ENCODE measurements at regions not wholly inside any gene's neighbourhood (a gene's known extent, or its start where the extent isn't known, plus 50 kb on each side); places are given as distances from the start of the nearest gene placed in this dataset.

- Histone ChIP-seq H3K79me2 (ENCODE audit: control insufficient read depth, insufficient read depth, low read length) (no peaks in the 10 kb centered on the region), H3K4me2 (ENCODE audit: insufficient read depth, low read length) (no peak overlapping the region), H3K36me3 (ENCODE audit: control insufficient read depth in 2 of 2, extremely low read depth in 1 of 2, insufficient read depth in 2 of 2, low read length in 2 of 2) (no peaks in the 10 kb centered on the region), H3K9me3 (replicated peaks; ENCODE audit: control insufficient read depth, insufficient read depth, low read length) (no peaks in the 10 kb centered on the region), H3K4me3 (replicated peaks in 1 of 3; ENCODE audit: insufficient read depth in 1 of 3, low read depth in 1 of 3, low read length in 3 of 3) (no peak overlapping the region), H3K4me1 (ENCODE audit: control insufficient read depth, extremely low read depth, insufficient read depth, low read length) (no peaks in the 10 kb centered on the region), H4K20me1 (replicated peaks; ENCODE audit: control insufficient read depth, extremely low read depth, insufficient read depth, low read length) (no peaks in the 10 kb centered on the region), H2AFZ (ENCODE audit: low read depth, low read length) (no peak overlapping the region), H3K27ac (ENCODE audit: insufficient read depth, low read depth, low read length) (no peak overlapping the region), H3K27me3 (ENCODE audit: control insufficient read depth in 2 of 2, insufficient read depth in 2 of 2, low read length in 2 of 2) (peaks cover 5 to 7% of the 10 kb centered on the region in 2 experiments), H3K9ac (replicated peaks; ENCODE audit: extremely low read depth, insufficient read depth, low read length) (no peak overlapping the region), H3K9me1 (replicated peaks; ENCODE audit: control insufficient read depth, extremely low read depth, insufficient read depth, low read length) (no peaks in the 10 kb centered on the region)
- intact Hi-C loops (cut with micrococcal nuclease) (no loop called here), dilution Hi-C loops (cut with MboI; ENCODE audit: extremely low pct_ligation_motif_present, low sequenced_read_pairs) (no loop called here)
- TF ChIP-seq POLR2A (IDR thresholded peaks at IDR 0.05; ENCODE audit: low read depth, low read length) = no peak
- no peak for TF ChIP-seq EZH2 (IDR thresholded peaks at IDR 0.05; ENCODE audit: borderline replicate concordance, low read depth, low read length, severe bottlenecking)
- no peak for TF ChIP-seq MAX (IDR thresholded peaks at IDR 0.05; ENCODE audit: insufficient read depth, insufficient read length)
- no peak for TF ChIP-seq CTCF (IDR thresholded peaks at IDR 0.05; ENCODE audit: extremely low read depth in 1 of 2, insufficient read depth in 1 of 2, low read depth in 1 of 2, low read length in 2 of 2)
- BruUV-seq (replicated peaks) = no TSS peak
- CTCF ChIA-PET = no interaction called here
- FAIRE-seq = no peak
- POLR2A ChIA-PET = no interaction called here
- DNase-seq (ENCODE audit: low read depth, low spot score) = no peak
Observed at GRCh38 chr21:39080366-39080765, 102.9 kb downstream of the PSMG1 start.

GRCh38 chr21:39079617-39080016 lies 103.6 kb downstream of the PSMG1 start:
- intact Hi-C loops (cut with micrococcal nuclease) = no loop called here
- no peak for DNase-seq (ENCODE audit: low read depth, low spot score)

More at GRCh38 chr21:39079617-39080016, 103.6 kb downstream of the PSMG1 start:
- no peak for FAIRE-seq
- H3K4me1 ChIP-seq (ENCODE audit: control insufficient read depth, extremely low read depth, insufficient read depth, low read length) = no peaks in the 10 kb centered on the region
- no peak overlapping the region for H3K27ac ChIP-seq (ENCODE audit: insufficient read depth, low read depth, low read length)
- no peaks in the 10 kb centered on the region for H3K9me1 ChIP-seq (replicated peaks; ENCODE audit: control insufficient read depth, extremely low read depth, insufficient read depth, low read length)
- no peak overlapping the region for H3K9ac ChIP-seq (replicated peaks; ENCODE audit: extremely low read depth, insufficient read depth, low read length)
- ChIA-PET POLR2A (no interaction called here), CTCF (no interaction called here)
- H3K4me2 ChIP-seq (ENCODE audit: insufficient read depth, low read length) = no peak overlapping the region
- no peak overlapping the region for H2AFZ ChIP-seq (ENCODE audit: low read depth, low read length)
- H3K9me3 ChIP-seq (replicated peaks; ENCODE audit: control insufficient read depth, insufficient read depth, low read length) = no peaks in the 10 kb centered on the region
- H3K4me3 ChIP-seq (replicated peaks in 1 of 3; ENCODE audit: insufficient read depth in 1 of 3, low read depth in 1 of 3, low read length in 3 of 3) = no peak overlapping the region
- H4K20me1 ChIP-seq (replicated peaks; ENCODE audit: control insufficient read depth, extremely low read depth, insufficient read depth, low read length) = no peaks in the 10 kb centered on the region
- no peaks in the 10 kb centered on the region for H3K36me3 ChIP-seq (ENCODE audit: control insufficient read depth in 2 of 2, extremely low read depth in 1 of 2, insufficient read depth in 2 of 2, low read length in 2 of 2)
- peaks cover 5 to 7% of the 10 kb centered on the region in 2 experiments for H3K27me3 ChIP-seq (ENCODE audit: control insufficient read depth in 2 of 2, insufficient read depth in 2 of 2, low read length in 2 of 2)
- no peak for TF ChIP-seq POLR2A (IDR thresholded peaks at IDR 0.05; ENCODE audit: low read depth, low read length)
- no peak for TF ChIP-seq GATA2 (IDR thresholded peaks at IDR 0.05; ENCODE audit: insufficient read depth, insufficient read length, low read depth, low read length)
- dilution Hi-C loops (cut with MboI; ENCODE audit: extremely low pct_ligation_motif_present, low sequenced_read_pairs) = no loop called here
- no TSS peak for BruUV-seq (replicated peaks)
- H3K79me2 ChIP-seq (ENCODE audit: control insufficient read depth, insufficient read depth, low read length) = no peaks in the 10 kb centered on the region

Data from endothelial cell of umbilical vein (primary cell).